ENCODE measurements at regions not wholly inside any gene's neighbourhood (a gene's known extent, or its start where the extent isn't known, plus 50 kb on each side); places are given as distances from the start of the nearest gene placed in this dataset.

DNA sequence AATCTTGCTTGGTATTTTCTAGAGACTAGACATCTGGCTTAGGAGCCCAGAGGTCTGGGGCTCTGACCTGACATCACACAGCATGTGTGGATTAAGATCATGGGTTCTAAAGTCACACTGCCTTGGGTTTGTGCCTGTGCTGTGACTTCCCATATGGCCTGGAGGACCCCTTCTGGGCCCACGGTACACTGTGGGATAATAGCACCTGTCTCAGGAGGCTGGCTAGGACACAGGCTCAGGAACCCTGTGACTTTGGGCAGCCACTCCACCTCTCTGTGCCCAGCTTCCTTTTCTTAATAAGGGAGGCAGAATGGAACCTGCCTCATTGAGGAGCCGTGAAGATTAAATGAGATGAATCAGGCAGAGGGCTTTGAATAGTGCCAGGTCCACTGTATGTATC, 99.2 kb upstream of the B3GAT1 start:
- TF ChIP-seq, protein P1, sequence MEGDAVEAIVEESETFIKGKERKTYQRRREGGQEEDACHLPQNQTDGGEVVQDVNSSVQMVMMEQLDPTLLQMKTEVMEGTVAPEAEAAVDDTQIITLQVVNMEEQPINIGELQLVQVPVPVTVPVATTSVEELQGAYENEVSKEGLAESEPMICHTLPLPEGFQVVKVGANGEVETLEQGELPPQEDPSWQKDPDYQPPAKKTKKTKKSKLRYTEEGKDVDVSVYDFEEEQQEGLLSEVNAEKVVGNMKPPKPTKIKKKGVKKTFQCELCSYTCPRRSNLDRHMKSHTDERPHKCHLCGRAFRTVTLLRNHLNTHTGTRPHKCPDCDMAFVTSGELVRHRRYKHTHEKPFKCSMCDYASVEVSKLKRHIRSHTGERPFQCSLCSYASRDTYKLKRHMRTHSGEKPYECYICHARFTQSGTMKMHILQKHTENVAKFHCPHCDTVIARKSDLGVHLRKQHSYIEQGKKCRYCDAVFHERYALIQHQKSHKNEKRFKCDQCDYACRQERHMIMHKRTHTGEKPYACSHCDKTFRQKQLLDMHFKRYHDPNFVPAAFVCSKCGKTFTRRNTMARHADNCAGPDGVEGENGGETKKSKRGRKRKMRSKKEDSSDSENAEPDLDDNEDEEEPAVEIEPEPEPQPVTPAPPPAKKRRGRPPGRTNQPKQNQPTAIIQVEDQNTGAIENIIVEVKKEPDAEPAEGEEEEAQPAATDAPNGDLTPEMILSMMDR (IDR thresholded peaks at IDR 0.05 in 2 of 3, conservative IDR thresholded peaks at IDR 0.05 in 1 of 3; ENCODE audit: borderline replicate concordance in 1 of 3, insufficient read depth in 1 of 3, low read depth in 2 of 3, low read length in 2 of 3), result no peak
- TF ChIP-seq RAD21 (IDR thresholded peaks at IDR 0.05; ENCODE audit: low read depth), result no peak
- TF ChIP-seq POLR2A (IDR thresholded peaks at IDR 0.05; ENCODE audit: borderline replicate concordance, extremely low read depth, insufficient read depth, insufficient read length), result no peak
- TF ChIP-seq, protein P2, sequence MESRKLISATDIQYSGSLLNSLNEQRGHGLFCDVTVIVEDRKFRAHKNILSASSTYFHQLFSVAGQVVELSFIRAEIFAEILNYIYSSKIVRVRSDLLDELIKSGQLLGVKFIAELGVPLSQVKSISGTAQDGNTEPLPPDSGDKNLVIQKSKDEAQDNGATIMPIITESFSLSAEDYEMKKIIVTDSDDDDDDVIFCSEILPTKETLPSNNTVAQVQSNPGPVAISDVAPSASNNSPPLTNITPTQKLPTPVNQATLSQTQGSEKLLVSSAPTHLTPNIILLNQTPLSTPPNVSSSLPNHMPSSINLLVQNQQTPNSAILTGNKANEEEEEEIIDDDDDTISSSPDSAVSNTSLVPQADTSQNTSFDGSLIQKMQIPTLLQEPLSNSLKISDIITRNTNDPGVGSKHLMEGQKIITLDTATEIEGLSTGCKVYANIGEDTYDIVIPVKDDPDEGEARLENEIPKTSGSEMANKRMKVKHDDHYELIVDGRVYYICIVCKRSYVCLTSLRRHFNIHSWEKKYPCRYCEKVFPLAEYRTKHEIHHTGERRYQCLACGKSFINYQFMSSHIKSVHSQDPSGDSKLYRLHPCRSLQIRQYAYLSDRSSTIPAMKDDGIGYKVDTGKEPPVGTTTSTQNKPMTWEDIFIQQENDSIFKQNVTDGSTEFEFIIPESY (IDR thresholded peaks at IDR 0.05; ENCODE audit: extremely low read depth, insufficient replicate concordance, low read length), result no peak
- no peak for TF ChIP-seq ZNF274 (IDR thresholded peaks at IDR 0.05; ENCODE audit: low read depth, low read length)
- TF ChIP-seq, protein P3, sequence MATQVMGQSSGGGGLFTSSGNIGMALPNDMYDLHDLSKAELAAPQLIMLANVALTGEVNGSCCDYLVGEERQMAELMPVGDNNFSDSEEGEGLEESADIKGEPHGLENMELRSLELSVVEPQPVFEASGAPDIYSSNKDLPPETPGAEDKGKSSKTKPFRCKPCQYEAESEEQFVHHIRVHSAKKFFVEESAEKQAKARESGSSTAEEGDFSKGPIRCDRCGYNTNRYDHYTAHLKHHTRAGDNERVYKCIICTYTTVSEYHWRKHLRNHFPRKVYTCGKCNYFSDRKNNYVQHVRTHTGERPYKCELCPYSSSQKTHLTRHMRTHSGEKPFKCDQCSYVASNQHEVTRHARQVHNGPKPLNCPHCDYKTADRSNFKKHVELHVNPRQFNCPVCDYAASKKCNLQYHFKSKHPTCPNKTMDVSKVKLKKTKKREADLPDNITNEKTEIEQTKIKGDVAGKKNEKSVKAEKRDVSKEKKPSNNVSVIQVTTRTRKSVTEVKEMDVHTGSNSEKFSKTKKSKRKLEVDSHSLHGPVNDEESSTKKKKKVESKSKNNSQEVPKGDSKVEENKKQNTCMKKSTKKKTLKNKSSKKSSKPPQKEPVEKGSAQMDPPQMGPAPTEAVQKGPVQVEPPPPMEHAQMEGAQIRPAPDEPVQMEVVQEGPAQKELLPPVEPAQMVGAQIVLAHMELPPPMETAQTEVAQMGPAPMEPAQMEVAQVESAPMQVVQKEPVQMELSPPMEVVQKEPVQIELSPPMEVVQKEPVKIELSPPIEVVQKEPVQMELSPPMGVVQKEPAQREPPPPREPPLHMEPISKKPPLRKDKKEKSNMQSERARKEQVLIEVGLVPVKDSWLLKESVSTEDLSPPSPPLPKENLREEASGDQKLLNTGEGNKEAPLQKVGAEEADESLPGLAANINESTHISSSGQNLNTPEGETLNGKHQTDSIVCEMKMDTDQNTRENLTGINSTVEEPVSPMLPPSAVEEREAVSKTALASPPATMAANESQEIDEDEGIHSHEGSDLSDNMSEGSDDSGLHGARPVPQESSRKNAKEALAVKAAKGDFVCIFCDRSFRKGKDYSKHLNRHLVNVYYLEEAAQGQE (IDR thresholded peaks at IDR 0.05; ENCODE audit: low read depth), result no peak
- TF ChIP-seq CEBPB (IDR thresholded peaks at IDR 0.05; ENCODE audit: low read depth), result no peak

Data from HCT116 (cell line).